Lower leg skin (tissue), 3 donors: ENCODE measurements at regions not wholly inside any gene's neighbourhood (a gene's known extent, or its start where the extent isn't known, plus 50 kb on each side); places are given as distances from the start of the nearest gene placed in this dataset.

Source experiments
- POLR2A ChIP-seq, 2 donors: fragments of 450-650 bp; IDR thresholded peaks; one replicate each; pipeline ENCODE4 v1.6.1; 2016 to 2017; ENCODE audit warnings: antibody characterized with exemption in 2 of 2, mild to moderate bottlenecking in 1 of 2, moderate library complexity in 1 of 2
- TF ChIP-seq, protein P1 (sequence below), 3 donors: fragments of 450-650 bp; IDR thresholded peaks; one replicate each; pipeline ENCODE4 v1.5.1; 2016; ENCODE audit warnings: antibody characterized with exemption in 3 of 3, mild to moderate bottlenecking in 3 of 3, moderate library complexity in 2 of 3

DNA sequence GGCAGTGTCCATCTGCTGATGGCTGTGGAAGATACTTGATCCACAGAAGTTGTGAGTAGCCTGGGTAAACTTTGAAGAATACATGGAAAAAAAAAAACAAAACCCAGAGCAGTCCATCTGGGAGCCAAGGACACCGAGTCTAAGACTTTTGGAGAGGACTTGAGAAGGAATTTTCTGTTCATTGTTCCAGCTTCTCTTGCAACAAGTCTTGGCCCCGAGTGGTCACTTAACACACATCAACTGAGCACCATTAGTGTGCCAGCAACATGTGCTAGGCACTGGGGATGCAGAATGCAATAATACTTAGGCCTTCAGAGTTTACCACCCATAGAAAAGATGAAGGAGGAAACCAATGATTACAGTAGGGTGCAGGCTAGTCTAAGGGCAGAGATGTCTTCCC, 266.7 kb downstream of the EMP1 start:
- TF ChIP-seq, protein P1, sequence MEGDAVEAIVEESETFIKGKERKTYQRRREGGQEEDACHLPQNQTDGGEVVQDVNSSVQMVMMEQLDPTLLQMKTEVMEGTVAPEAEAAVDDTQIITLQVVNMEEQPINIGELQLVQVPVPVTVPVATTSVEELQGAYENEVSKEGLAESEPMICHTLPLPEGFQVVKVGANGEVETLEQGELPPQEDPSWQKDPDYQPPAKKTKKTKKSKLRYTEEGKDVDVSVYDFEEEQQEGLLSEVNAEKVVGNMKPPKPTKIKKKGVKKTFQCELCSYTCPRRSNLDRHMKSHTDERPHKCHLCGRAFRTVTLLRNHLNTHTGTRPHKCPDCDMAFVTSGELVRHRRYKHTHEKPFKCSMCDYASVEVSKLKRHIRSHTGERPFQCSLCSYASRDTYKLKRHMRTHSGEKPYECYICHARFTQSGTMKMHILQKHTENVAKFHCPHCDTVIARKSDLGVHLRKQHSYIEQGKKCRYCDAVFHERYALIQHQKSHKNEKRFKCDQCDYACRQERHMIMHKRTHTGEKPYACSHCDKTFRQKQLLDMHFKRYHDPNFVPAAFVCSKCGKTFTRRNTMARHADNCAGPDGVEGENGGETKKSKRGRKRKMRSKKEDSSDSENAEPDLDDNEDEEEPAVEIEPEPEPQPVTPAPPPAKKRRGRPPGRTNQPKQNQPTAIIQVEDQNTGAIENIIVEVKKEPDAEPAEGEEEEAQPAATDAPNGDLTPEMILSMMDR (IDR thresholded peaks at IDR 0.05), result no peak
- no peak for TF ChIP-seq POLR2A (IDR thresholded peaks at IDR 0.05)
